Esophagus (tissue), 2 donors: ENCODE measurements at regions not wholly inside any gene's neighbourhood (a gene's known extent, or its start where the extent isn't known, plus 50 kb on each side); places are given as distances from the start of the nearest gene placed in this dataset.

Source experiments
- H3K27ac ChIP-seq, 2 donors: one replicate each; pipeline ENCODE4 v1.5.1; 2013; ENCODE audit warnings: low read depth in 2 of 2, mild to moderate bottlenecking in 2 of 2, inconsistent platforms in 1 of 2, low read length in 1 of 2, moderate library complexity in 1 of 2
- H3K27me3 ChIP-seq, 2 donors: one replicate each; pipeline ENCODE4 v1.6.1; 2013; ENCODE audit warnings: low read length in 2 of 2, control low read depth in 1 of 2, mild to moderate bottlenecking in 1 of 2; ENCODE audit not compliant: insufficient read depth in 2 of 2, control insufficient read depth in 1 of 2
- H3K36me3 ChIP-seq, 2 donors: one replicate each; pipeline ENCODE4 v1.6.1; 2013; ENCODE audit warnings: low read length in 1 of 2; ENCODE audit not compliant: control insufficient read depth in 2 of 2, insufficient read depth in 2 of 2
- H3K4me1 ChIP-seq, 2 donors: one replicate each; pipeline ENCODE4 v1.6.1; 2013; ENCODE audit warnings: low read length in 1 of 2; ENCODE audit not compliant: control insufficient read depth in 2 of 2, insufficient read depth in 2 of 2
- H3K4me3 ChIP-seq, 2 donors: one replicate each; pipeline ENCODE4 v1.5.1; 2013; ENCODE audit warnings: low read length in 2 of 2, mild to moderate bottlenecking in 2 of 2, low read depth in 1 of 2, moderate library complexity in 1 of 2
- H3K9me3 ChIP-seq, 2 donors: one replicate each; pipeline ENCODE4 v1.6.1; 2013; ENCODE audit warnings: mild to moderate bottlenecking in 2 of 2, low read depth in 1 of 2, low read length in 1 of 2, moderate library complexity in 1 of 2; ENCODE audit not compliant: control insufficient read depth in 2 of 2, insufficient read depth in 1 of 2
- WGBS, 2 donors: extraction: QIAGEN DNeasy Blood & Tissue Kit; methylation state at CpG; one replicate each; pipeline ENCODE4 v1.1.7; 2013; 5-methylcytosine and 5-hydroxymethylcytosine counted together
- donor health status: healthy with polysubstance abuse.
- donor health status: Bipolar disorder and iron deficiency.

GRCh38 chr16:65773301-65773874 is 593.1 kb upstream of the CDH5 start:
- no peak overlapping the region for H3K4me3 ChIP-seq
- H3K27ac ChIP-seq: no peak overlapping the region
- no peaks in the 10 kb centered on the region for H3K4me1 ChIP-seq
- no peaks in the 10 kb centered on the region for H3K36me3 ChIP-seq
- WGBS, 2 donors: 56 to 62% methylated on average over 10 of the region's 10 CpGs
- peaks cover 0 to 4% of the 10 kb centered on the region in 2 donors for H3K9me3 ChIP-seq
- H3K27me3 ChIP-seq: no peaks in the 10 kb centered on the region

DNA sequence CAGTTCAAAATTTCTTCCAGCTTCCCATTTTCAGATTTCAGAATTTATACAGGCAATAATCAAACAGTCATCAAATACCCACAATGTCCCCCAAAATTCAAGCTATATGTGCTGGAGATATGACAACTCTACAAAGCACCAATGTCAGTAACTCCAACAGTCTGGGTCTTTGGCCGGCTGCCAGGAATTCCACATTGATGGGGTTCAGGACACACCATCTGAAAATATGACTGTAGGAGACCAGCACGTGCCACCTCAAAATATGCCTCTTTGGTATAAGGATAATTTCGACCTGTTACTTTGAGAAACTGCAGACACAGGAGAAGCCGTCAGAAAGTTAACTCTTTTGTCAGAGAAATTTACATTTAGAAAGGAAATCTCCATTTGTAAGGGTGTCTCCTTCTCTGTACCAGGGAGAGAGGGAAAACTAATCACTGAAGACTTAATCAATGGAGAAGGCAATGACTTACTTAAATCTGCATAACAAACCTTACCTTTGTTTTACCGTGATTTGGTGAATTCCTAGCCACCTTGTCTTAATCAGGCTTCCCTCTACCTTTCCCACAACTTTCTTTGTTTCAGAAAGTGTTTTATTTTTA is 594.3 kb upstream of the CDH5 start:
- Histone ChIP-seq H3K4me3 (no peak overlapping the region), H3K4me1 (no peaks in the 10 kb centered on the region), H3K27ac (no peak overlapping the region), H3K36me3 (no peaks in the 10 kb centered on the region), H3K9me3 (peaks cover 0 to 4% of the 10 kb centered on the region in 2 donors), H3K27me3 (no peaks in the 10 kb centered on the region)
- 66 to 81% methylated on average over 5 of the region's 5 CpGs for WGBS, 2 donors

DNA sequence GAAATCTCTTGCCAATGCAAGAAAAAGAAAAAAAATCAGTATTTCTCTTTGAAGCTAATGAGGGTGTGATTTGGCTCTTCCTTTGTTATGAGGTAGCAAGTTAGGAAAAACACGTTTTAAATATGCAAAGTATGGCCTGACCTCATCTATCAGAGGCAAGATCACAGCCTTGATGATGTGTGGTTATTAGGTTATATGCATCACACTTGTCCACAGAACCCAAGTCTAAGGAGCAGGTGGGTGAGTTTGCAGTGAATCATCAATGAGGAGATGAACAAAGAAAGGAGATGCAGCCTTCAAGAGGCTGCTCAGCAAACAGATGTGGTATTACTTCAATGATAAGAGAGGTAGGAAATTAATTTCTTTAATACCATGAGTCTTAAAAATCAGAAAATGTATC is 594.8 kb upstream of the CDH5 start:
- Histone ChIP-seq H3K27ac (no peak overlapping the region), H3K27me3 (no peaks in the 10 kb centered on the region), H3K36me3 (no peaks in the 10 kb centered on the region), H3K4me3 (no peak overlapping the region), H3K9me3 (peaks cover 0 to 4% of the 10 kb centered on the region in 2 donors), H3K4me1 (no peaks in the 10 kb centered on the region)
- 22 to 27% methylated on average over 1 of the region's 1 CpG for WGBS, 2 donors

GRCh38 chr16:65770752-65771151 is 595.7 kb upstream of the CDH5 start:
- Histone ChIP-seq H3K4me3 (no peak overlapping the region), H3K36me3 (no peaks in the 10 kb centered on the region), H3K4me1 (no peaks in the 10 kb centered on the region), H3K27ac (no peak overlapping the region), H3K27me3 (no peaks in the 10 kb centered on the region), H3K9me3 (peaks cover 0 to 4% of the 10 kb centered on the region in 2 donors)
- WGBS, 2 donors: 61 to 62% methylated on average over 1 of the region's 1 CpG

DNA sequence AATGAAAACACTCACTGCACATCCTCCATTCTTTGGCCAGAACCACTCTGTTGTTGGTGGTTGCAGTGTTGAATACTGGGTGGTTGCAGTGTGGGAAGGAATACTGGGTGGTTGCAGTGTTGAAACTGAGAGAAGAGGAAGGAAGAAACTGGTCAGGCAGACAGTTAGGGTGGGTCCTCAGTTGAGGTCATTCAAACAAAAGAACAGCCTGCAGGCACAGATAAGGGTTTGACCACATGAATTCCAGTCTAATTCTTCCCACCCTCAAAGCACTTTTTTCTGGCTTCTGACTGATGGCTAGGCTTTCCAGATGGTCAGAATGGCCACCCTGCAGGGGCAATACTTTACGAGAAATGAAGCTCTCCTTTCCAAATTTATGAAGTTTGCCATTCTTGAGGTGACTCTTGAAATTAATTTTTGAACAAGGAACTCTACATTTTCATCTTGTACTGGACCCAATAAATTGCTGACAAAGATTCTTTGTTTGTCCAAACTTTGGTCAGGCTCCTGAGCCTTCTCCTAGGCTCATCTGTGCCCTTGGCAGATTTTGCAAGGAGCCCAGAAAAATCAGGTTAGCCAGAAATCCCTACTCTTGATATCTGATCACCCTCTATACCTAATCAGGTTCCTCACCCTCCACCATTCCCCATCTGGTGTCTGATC is 596.6 kb upstream of the CDH5 start:
- Histone ChIP-seq H3K27ac (no peak overlapping the region), H3K9me3 (peaks cover 0 to 4% of the 10 kb centered on the region in 2 donors), H3K4me3 (no peak overlapping the region), H3K4me1 (no peaks in the 10 kb centered on the region), H3K36me3 (no peaks in the 10 kb centered on the region), H3K27me3 (no peaks in the 10 kb centered on the region)
- WGBS, 2 donors: 76 to 91% methylated on average over 1 of the region's 1 CpG

GRCh38 chr16:65769055-65769465 is 597.4 kb upstream of the CDH5 start:
- 68 to 69% methylated on average over 1 of the region's 1 CpG for WGBS, 2 donors

GRCh38 chr16:65767125-65767524 is 599.4 kb upstream of the CDH5 start:
- Histone ChIP-seq H3K27ac (no peak overlapping the region), H3K36me3 (no peaks in the 10 kb centered on the region), H3K9me3 (peaks cover 0 to 4% of the 10 kb centered on the region in 2 donors), H3K4me1 (no peaks in the 10 kb centered on the region), H3K27me3 (no peaks in the 10 kb centered on the region), H3K4me3 (no peak overlapping the region)
- 55 to 79% methylated on average over 4 of the region's 4 CpGs for WGBS, 2 donors

More at GRCh38 chr16:65769055-65769465, 597.4 kb upstream of the CDH5 start:
- Histone ChIP-seq H3K4me3 (no peak overlapping the region), H3K9me3 (peaks cover 0 to 4% of the 10 kb centered on the region in 2 donors), H3K27ac (no peak overlapping the region), H3K36me3 (no peaks in the 10 kb centered on the region), H3K4me1 (no peaks in the 10 kb centered on the region), H3K27me3 (no peaks in the 10 kb centered on the region)

- WGBS, 2 donors: 79 to 87% methylated on average over 7 of the region's 7 CpGs
- Histone ChIP-seq H3K27me3 (no peaks in the 10 kb centered on the region), H3K9me3 (no peaks in the 10 kb centered on the region), H3K27ac (no peak overlapping the region), H3K4me1 (no peaks in the 10 kb centered on the region), H3K4me3 (no peak overlapping the region), H3K36me3 (no peaks in the 10 kb centered on the region)
These were observed 602.7 kb upstream of the CDH5 start for GRCh38 chr16:65763640-65764305.

DNA sequence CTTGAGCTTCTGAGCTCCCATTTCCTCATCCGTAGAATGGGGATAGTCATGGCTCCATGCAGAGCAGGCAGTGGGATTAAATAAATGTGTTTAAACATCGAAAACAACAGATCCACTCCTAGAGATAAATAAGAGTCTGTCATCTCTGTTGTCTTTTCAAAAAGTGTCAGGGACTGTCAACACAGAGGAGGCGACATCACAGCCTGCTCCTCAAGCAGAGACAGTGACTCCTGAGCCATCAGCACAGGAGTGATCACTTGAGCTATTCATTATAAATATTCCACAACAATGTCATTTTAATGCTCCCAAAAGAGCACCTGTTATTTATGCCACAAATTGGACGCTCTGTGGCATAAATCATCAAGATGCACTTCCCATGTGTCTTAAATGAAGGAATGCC is 605.6 kb upstream of the CDH5 start:
- H3K9me3 ChIP-seq: no peaks in the 10 kb centered on the region
- no peaks in the 10 kb centered on the region for H3K27me3 ChIP-seq
- 59 to 87% methylated on average over 4 of the region's 4 CpGs for WGBS, 2 donors
- no peak overlapping the region for H3K27ac ChIP-seq
- H3K4me3 ChIP-seq: no peak overlapping the region
- H3K4me1 ChIP-seq: no peaks in the 10 kb centered on the region
- H3K36me3 ChIP-seq: no peaks in the 10 kb centered on the region
